ENCODE measurements at regions not wholly inside any gene's neighbourhood (a gene's known extent, or its start where the extent isn't known, plus 50 kb on each side); places are given as distances from the start of the nearest gene placed in this dataset.

DNA sequence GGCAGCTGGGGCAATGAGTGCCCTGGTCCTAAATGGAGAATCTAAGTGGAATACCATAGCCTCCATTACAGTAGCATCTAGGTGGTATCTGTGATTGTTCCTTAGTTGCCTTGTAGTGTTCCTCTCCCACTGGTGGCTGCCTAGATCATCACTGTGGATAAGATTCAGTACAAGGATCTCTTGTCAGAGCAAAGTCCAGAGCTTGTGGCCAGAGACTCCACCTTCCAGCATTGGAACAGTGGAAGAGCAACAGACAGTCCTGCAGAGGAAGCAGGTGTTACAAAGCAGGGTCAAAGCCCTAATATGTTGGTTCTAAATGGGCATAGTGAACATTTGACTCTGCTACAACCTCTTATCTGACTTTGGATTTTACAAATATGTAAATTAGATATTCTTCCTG is 194.1 kb upstream of the GRIK2 start:
- H3K27ac ChIP-seq = no peak overlapping the region
- no peak for TF ChIP-seq POLR2AphosphoS5 (IDR thresholded peaks at IDR 0.05)
- TF ChIP-seq EP300 (IDR thresholded peaks at IDR 0.05) = no peak
- TF ChIP-seq, protein P1, sequence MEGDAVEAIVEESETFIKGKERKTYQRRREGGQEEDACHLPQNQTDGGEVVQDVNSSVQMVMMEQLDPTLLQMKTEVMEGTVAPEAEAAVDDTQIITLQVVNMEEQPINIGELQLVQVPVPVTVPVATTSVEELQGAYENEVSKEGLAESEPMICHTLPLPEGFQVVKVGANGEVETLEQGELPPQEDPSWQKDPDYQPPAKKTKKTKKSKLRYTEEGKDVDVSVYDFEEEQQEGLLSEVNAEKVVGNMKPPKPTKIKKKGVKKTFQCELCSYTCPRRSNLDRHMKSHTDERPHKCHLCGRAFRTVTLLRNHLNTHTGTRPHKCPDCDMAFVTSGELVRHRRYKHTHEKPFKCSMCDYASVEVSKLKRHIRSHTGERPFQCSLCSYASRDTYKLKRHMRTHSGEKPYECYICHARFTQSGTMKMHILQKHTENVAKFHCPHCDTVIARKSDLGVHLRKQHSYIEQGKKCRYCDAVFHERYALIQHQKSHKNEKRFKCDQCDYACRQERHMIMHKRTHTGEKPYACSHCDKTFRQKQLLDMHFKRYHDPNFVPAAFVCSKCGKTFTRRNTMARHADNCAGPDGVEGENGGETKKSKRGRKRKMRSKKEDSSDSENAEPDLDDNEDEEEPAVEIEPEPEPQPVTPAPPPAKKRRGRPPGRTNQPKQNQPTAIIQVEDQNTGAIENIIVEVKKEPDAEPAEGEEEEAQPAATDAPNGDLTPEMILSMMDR (IDR thresholded peaks at IDR 0.05) = no peak
- TF ChIP-seq POLR2A (IDR thresholded peaks at IDR 0.05) = no peak
- H3K27me3 ChIP-seq = no peaks in the 10 kb centered on the region
- intact Hi-C loops (cut with DNase I) = no loop called here
- H3K4me1 ChIP-seq = no peaks in the 10 kb centered on the region
- no peak for DNase-seq
- H3K36me3 ChIP-seq = no peaks in the 10 kb centered on the region
- H3K4me3 ChIP-seq = no peak overlapping the region
- H3K9me3 ChIP-seq = no peaks in the 10 kb centered on the region

DNA sequence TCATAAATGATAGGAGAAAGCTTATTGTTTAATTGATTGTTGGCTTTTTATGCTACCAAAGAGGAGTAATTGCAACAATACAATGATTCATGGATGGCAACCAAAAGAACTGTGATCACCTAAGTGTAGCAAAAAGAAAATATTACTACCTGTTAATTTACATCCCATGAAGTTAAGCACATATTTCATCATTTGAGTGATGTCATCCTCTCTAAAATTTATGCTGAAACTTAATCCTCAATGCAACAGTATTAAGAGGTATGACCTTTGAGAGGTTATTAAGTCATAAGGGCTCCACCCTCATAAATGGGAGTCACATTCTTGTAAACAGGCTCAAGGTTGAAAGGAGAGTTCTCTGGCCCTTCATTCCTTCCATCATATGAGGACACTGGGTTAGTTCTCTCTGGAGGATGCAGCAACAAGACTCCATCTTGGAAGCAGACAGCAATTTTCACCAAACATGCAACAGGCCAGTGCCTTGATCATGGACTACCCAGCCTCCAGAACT is 190.6 kb upstream of the GRIK2 start:
- no peak for DNase-seq
- H3K4me3 ChIP-seq = no peak overlapping the region
- no peak for TF ChIP-seq POLR2AphosphoS5 (IDR thresholded peaks at IDR 0.05)
- TF ChIP-seq, protein P1 (IDR thresholded peaks at IDR 0.05) = no peak
- no peak for TF ChIP-seq POLR2A (IDR thresholded peaks at IDR 0.05)
- no peak for TF ChIP-seq EP300 (IDR thresholded peaks at IDR 0.05)
- no peaks in the 10 kb centered on the region for H3K36me3 ChIP-seq
- H3K27ac ChIP-seq = no peak overlapping the region
- no peaks in the 10 kb centered on the region for H3K27me3 ChIP-seq
- no peaks in the 10 kb centered on the region for H3K4me1 ChIP-seq
- H3K9me3 ChIP-seq = no peaks in the 10 kb centered on the region
- intact Hi-C loops (cut with DNase I) = no loop called here

DNA sequence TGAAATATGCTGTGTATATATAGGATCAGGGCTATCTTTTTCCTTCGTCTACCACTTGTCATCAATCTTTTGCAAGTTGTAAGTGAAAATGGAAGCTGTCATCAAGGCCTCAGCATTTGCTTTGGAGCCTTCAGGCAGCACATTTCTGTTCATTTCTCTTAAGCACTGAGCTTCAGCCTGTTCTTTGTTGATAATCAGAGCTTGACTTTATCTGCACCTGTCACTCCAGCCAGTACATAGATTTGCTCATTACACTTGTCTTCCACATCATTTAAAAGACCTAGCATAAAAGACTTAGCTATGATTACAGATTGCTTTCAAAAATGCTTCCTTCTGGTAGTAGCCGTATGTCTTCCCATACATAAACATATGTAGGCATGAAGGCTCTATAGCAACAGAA is 189.8 kb upstream of the GRIK2 start:
- intact Hi-C loops (cut with DNase I) = no loop called here
- WGBS, 2 donors = 87 to 93% methylated on average over 2 of the region's 2 CpGs
- TF ChIP-seq POLR2A (IDR thresholded peaks at IDR 0.05) (no peak), POLR2AphosphoS5 (IDR thresholded peaks at IDR 0.05) (no peak), EP300 (IDR thresholded peaks at IDR 0.05) (no peak)
- TF ChIP-seq, protein P1 (IDR thresholded peaks at IDR 0.05) = no peak

DNA sequence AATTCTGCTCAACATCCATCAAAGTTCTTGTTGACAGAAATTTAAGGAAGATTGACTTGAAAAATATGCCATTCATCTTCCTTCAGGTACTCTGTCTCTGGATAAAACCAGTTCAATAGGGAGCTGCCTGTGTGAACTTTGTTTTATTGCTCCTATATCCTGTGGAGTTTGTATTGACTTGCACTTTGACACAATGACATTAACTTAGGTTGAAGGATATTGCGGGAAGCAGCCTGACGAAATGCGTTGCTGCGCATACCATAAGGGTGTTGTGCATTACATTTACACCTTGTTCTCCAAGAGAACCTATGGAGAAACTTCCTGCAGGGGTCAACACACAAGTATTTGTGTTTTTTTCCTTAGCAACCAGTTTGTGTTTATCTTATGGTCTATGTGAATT is 185.4 kb upstream of the GRIK2 start:
- intact Hi-C loops (cut with DNase I) = no loop called here
- 17 to 35% methylated on average over 4 of the region's 4 CpGs for WGBS, 2 donors
- Histone ChIP-seq H3K4me3 (no peak overlapping the region), H3K4me1 (no peaks in the 10 kb centered on the region), H3K9me3 (no peaks in the 10 kb centered on the region), H3K27ac (no peak overlapping the region), H3K27me3 (no peaks in the 10 kb centered on the region), H3K36me3 (no peaks in the 10 kb centered on the region)
- TF ChIP-seq POLR2AphosphoS5 (IDR thresholded peaks at IDR 0.05) (no peak), EP300 (IDR thresholded peaks at IDR 0.05) (no peak), POLR2A (IDR thresholded peaks at IDR 0.05) (no peak)
- TF ChIP-seq, protein P1 (IDR thresholded peaks at IDR 0.05) = no peak
- no peak for DNase-seq

More for the DNA sequence above, 189.8 kb upstream of the GRIK2 start:
- H3K9me3 ChIP-seq = no peaks in the 10 kb centered on the region
- no peak overlapping the region for H3K27ac ChIP-seq
- no peaks in the 10 kb centered on the region for H3K36me3 ChIP-seq
- H3K4me3 ChIP-seq = no peak overlapping the region
- no peaks in the 10 kb centered on the region for H3K27me3 ChIP-seq
- no peak for DNase-seq
- H3K4me1 ChIP-seq = no peaks in the 10 kb centered on the region

DNA sequence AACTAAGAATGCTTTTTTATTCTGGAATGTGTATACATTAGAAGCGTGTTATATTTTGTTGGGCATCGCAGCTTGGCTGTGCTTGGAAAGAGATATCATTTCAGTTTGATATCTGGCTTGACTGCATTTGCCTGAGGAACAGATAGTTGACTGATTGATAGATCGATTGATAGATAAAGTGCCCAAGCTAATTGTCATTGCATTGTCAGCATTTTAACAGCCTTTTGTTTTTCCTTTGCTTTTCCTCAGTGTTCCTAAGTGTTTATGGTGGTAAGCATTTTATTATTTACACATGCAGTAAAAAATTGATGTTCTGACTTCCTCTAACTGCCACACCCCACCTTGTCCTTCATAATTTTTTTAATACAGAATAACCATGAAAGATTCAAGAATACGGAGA is 180.9 kb upstream of the GRIK2 start:
- H3K27me3 ChIP-seq = no peaks in the 10 kb centered on the region
- H3K4me1 ChIP-seq = no peaks in the 10 kb centered on the region
- no peaks in the 10 kb centered on the region for H3K36me3 ChIP-seq
- H3K27ac ChIP-seq = no peak overlapping the region
- intact Hi-C loops (cut with DNase I) = no loop called here
- no peaks in the 10 kb centered on the region for H3K9me3 ChIP-seq
- 50 to 79% methylated on average over 4 of the region's 4 CpGs for WGBS, 2 donors
- no peak for DNase-seq
- TF ChIP-seq POLR2A (IDR thresholded peaks at IDR 0.05) (no peak), EP300 (IDR thresholded peaks at IDR 0.05) (no peak), POLR2AphosphoS5 (IDR thresholded peaks at IDR 0.05) (no peak)
- TF ChIP-seq, protein P1 (IDR thresholded peaks at IDR 0.05) = no peak
- H3K4me3 ChIP-seq = no peak overlapping the region
